ENCODE measurements at regions not wholly inside any gene's neighbourhood (a gene's known extent, or its start where the extent isn't known, plus 50 kb on each side); places are given as distances from the start of the nearest gene placed in this dataset.

- no peak for TF ChIP-seq PHF8 (conservative IDR thresholded peaks at IDR 0.05; ENCODE audit: low read depth, low read length)
- TF ChIP-seq KDM4A (IDR thresholded peaks at IDR 0.05; ENCODE audit: low read depth, low read length, severe bottlenecking): no peak
- no peak for TF ChIP-seq TEAD4 (IDR thresholded peaks at IDR 0.05; ENCODE audit: low read depth, low read length)
- no peak for TF ChIP-seq CTCF (IDR thresholded peaks at IDR 0.05; ENCODE audit: control extremely low read depth in 1 of 3, insufficient read depth in 1 of 3, low read depth in 1 of 3, low read length in 3 of 3)
These were observed 84.6 kb upstream of the ATP8B1 start (continued) for GRCh38 chr18:57887543-57888383.
